HL-60 (cell line): ENCODE measurements at regions not wholly inside any gene's neighbourhood (a gene's known extent, or its start where the extent isn't known, plus 50 kb on each side); places are given as distances from the start of the nearest gene placed in this dataset.

ENCODE experiments used
- DNase-seq, 2 experiments: peaks; one replicate each; pipeline ENCODE4 v3.0.0-alpha.2; 2010 to 2020; ENCODE audit warnings: low read depth in 1 of 2, low spot score in 1 of 2
- H3K27ac ChIP-seq: fragments of 250-450 bp; sonication (Bioruptor Pico); replicated peaks from 2 replicates; pipeline ENCODE4 v1.5.1; 2020; ENCODE audit warnings: mild to moderate bottlenecking, moderate library complexity
- H3K27me3 ChIP-seq: fragments of 250-450 bp; sonication (Bioruptor Pico); 2 replicates; pipeline ENCODE4 v1.5.1; 2021; ENCODE audit warnings: mild to moderate bottlenecking, moderate library complexity; ENCODE audit not compliant: insufficient read depth, poor library complexity, severe bottlenecking
- H3K4me3 ChIP-seq: replicated peaks from 2 replicates; pipeline ENCODE4 v1.5.1; 2011; ENCODE audit warnings: mild to moderate bottlenecking, control low read depth, low read length; ENCODE audit not compliant: insufficient read depth
- GABPA ChIP-seq: IDR thresholded peaks from 2 replicates; pipeline ENCODE4 v1.6.1; 2012; ENCODE audit warnings: low read depth
- POLR2AphosphoS5 ChIP-seq: IDR thresholded peaks from 2 replicates; pipeline ENCODE4 v1.6.1; 2012; ENCODE audit warnings: low read depth
- SPI1 ChIP-seq: IDR thresholded peaks from 2 replicates; pipeline ENCODE4 v1.6.1; 2012; ENCODE audit warnings: low read depth, mild to moderate bottlenecking, borderline replicate concordance
- TF ChIP-seq, protein P1 (sequence below): IDR thresholded peaks from 2 replicates; pipeline ENCODE4 v1.6.1; 2012; ENCODE audit warnings: low read depth; ENCODE audit not compliant: insufficient replicate concordance
- TF ChIP-seq, protein P2 (sequence below): IDR thresholded peaks from one replicate; pipeline ENCODE4 v1.5.1; 2011; ENCODE audit warnings: low read length, control low read depth, inconsistent platforms; ENCODE audit not compliant: insufficient read depth

DNA sequence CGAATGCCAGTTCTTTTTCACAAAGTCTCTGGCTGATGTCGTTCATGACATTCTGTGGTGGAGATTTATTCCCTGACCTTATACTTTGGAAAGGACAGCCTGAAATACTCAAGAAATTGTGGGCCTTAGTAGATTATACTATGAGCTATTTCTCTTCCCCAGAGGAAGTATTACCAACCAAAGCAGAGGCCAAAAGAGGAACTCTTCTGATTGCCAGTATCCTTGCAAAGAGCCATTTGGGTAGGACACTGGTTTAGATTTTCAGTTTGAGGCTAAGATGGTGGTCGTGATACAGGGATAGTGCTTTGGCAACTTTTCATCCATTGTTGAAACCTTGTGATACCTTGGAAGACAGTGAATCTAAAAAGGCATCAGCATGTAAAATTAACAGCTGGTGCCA is 327.3 kb downstream of the HACE1 start:
- H3K4me3 ChIP-seq, result no peak overlapping the region
- no peaks in the 10 kb centered on the region for H3K27me3 ChIP-seq
- no peak for DNase-seq
- no peak for TF ChIP-seq GABPA
- TF ChIP-seq, protein P1, sequence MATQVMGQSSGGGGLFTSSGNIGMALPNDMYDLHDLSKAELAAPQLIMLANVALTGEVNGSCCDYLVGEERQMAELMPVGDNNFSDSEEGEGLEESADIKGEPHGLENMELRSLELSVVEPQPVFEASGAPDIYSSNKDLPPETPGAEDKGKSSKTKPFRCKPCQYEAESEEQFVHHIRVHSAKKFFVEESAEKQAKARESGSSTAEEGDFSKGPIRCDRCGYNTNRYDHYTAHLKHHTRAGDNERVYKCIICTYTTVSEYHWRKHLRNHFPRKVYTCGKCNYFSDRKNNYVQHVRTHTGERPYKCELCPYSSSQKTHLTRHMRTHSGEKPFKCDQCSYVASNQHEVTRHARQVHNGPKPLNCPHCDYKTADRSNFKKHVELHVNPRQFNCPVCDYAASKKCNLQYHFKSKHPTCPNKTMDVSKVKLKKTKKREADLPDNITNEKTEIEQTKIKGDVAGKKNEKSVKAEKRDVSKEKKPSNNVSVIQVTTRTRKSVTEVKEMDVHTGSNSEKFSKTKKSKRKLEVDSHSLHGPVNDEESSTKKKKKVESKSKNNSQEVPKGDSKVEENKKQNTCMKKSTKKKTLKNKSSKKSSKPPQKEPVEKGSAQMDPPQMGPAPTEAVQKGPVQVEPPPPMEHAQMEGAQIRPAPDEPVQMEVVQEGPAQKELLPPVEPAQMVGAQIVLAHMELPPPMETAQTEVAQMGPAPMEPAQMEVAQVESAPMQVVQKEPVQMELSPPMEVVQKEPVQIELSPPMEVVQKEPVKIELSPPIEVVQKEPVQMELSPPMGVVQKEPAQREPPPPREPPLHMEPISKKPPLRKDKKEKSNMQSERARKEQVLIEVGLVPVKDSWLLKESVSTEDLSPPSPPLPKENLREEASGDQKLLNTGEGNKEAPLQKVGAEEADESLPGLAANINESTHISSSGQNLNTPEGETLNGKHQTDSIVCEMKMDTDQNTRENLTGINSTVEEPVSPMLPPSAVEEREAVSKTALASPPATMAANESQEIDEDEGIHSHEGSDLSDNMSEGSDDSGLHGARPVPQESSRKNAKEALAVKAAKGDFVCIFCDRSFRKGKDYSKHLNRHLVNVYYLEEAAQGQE, result no peak
- TF ChIP-seq POLR2AphosphoS5, result no peak
- peak; percentile 73 for TF ChIP-seq SPI1
- TF ChIP-seq, protein P2, sequence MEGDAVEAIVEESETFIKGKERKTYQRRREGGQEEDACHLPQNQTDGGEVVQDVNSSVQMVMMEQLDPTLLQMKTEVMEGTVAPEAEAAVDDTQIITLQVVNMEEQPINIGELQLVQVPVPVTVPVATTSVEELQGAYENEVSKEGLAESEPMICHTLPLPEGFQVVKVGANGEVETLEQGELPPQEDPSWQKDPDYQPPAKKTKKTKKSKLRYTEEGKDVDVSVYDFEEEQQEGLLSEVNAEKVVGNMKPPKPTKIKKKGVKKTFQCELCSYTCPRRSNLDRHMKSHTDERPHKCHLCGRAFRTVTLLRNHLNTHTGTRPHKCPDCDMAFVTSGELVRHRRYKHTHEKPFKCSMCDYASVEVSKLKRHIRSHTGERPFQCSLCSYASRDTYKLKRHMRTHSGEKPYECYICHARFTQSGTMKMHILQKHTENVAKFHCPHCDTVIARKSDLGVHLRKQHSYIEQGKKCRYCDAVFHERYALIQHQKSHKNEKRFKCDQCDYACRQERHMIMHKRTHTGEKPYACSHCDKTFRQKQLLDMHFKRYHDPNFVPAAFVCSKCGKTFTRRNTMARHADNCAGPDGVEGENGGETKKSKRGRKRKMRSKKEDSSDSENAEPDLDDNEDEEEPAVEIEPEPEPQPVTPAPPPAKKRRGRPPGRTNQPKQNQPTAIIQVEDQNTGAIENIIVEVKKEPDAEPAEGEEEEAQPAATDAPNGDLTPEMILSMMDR, result no peak
- H3K27ac ChIP-seq, result no peak overlapping the region

DNA sequence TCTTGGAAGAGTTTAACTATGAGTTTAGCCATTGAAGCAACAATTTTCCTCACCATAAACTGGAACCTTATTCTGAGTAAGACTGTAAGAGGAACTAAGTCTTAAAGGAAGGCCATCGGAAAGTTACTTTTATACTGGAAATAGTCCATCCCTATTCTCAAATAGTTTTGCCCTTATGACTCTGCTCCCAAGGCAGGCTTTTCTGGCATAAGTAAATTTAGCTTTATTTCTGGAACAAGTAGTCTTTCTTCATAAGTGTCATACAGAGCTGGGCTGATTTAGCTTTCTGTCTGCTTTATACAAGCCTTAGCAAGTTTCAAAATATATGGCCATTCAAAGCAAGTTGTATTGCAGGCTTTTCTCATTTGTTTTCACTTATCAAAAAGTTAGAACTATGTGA is 328.1 kb downstream of the HACE1 start:
- TF ChIP-seq, protein P1, result no peak
- TF ChIP-seq GABPA (no peak), POLR2AphosphoS5 (no peak), SPI1 (no peak)
- TF ChIP-seq, protein P2, result no peak

DNA sequence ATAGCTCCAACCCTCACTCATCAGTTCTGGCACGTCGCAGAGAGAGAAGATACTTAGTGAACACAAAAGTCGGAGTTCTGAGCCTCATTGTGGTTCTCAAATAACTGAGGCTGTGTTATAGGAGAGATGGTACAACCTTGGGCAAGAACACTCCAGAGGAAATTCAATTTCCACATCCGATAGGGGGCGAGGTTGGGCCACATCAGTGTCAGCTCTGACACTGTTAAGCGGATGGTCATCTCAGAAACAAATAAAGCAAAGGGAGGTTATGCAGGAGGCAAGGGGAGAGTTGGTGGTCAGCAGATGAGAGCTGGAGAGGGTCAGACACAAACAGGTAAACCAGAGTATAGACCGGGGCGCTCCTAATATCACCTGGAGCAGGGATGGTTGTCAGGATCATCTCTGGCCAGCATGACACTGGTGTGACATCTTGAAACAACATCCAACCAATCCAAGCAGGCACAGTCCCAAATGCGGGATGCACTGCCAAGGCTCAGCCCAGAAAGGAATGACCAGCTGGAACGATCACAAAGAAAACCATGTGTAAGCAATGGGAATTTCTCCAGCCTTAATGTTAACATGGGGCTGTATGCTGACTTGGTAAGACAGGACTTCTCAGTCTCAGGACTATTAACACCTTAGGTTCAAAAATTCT is 331.8 kb downstream of the HACE1 start:
- no peak overlapping the region for H3K27ac ChIP-seq
- H3K4me3 ChIP-seq, result no peak overlapping the region
- no peaks in the 10 kb centered on the region for H3K27me3 ChIP-seq
- peak in 1 of 2 experiments; percentile 6 for DNase-seq
- TF ChIP-seq SPI1 (no peak), GABPA (no peak), POLR2AphosphoS5 (no peak)
- TF ChIP-seq, protein P2, result peak; percentile 26
- TF ChIP-seq, protein P1, result no peak

More for the DNA sequence above, 328.1 kb downstream of the HACE1 start:
- no peak overlapping the region for H3K4me3 ChIP-seq
- H3K27me3 ChIP-seq, result no peaks in the 10 kb centered on the region
- H3K27ac ChIP-seq, result no peak overlapping the region
- DNase-seq, result no peak
